ENCODE measurements at regions not wholly inside any gene's neighbourhood (a gene's known extent, or its start where the extent isn't known, plus 50 kb on each side); places are given as distances from the start of the nearest gene placed in this dataset.

DNA sequence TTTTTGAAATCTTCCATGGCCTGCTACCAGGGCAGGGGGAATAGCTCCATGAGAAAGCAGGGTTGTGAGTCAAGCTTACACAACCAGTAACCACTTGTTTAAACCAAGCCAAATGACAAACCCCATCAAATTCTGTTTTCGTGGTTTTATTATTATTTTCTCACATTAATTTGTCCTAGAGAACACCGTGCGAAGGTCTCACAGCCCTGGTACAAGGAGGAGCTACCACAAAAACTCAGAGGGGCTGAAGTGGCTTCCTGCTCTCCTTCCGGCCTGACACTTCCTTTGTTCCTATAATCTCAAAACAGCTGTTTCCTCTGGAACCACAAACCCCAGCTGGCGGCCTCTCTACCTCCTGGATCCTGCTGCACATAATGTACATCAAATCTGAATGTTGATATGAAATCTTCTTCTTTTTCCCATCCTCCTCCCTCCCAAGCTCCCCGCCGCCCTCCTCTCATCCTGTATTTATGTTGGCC is 375.9 kb downstream of the MCTP2 start:
- no peak for DNase-seq

DNA sequence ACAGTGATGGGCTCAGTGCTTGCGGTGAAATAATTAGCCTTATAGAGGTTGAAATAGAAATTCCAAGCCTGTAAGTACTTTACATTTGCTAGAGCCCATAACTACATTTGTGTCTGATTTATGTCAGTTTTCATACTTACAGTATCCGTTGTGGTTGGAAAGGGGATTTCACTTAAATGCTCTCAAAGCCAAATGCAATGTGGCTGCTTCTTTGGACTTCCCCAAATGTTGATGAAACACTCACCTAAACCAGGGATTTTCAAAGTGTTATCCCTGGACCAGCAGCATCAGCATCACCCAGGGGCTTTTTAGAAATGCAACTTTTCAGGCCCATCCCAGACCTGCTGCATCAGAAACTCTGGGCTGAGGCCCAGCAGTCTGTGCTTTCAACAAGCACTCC is 378.7 kb downstream of the MCTP2 start:
- no peak for DNase-seq

DNA sequence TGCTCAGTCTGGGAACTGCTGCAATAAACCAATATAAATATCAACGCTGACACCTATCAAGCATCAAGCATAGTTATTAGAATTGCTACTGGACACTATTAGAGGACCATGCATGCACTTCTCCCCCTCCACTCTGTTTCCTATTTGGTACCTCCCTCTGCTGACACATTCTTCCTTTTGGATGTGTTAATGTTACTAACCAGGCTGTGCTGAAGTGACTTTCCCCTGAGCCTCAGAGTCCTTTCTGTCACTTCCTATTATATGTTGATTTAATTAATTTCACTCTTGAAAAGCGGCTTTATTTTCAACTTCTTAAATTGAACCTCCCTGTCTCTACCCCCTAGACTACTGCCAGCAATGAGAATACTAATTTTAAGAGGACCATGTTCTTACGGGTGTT is 379.1 kb downstream of the MCTP2 start:
- no peak for DNase-seq

DNA sequence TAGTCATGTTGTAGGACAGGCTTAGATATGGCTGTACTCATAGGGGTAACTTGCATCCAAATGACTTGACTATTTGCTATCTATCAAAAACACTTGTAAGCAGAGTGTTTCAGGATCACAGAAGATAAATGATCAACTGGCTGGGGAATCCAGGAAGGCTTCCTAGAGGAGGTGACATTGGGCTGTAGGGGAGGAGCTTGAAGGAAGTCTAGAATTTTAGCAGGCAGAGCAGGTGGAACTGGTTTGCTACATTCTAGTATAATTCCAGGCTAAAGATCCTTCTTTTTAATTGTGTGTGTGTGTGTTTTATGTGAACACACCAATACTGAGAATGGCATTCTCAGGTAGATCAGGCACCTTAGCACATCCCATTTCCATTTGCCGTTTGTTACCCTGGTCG is 380.3 kb downstream of the MCTP2 start:
- DNase-seq, result no peak

DNA sequence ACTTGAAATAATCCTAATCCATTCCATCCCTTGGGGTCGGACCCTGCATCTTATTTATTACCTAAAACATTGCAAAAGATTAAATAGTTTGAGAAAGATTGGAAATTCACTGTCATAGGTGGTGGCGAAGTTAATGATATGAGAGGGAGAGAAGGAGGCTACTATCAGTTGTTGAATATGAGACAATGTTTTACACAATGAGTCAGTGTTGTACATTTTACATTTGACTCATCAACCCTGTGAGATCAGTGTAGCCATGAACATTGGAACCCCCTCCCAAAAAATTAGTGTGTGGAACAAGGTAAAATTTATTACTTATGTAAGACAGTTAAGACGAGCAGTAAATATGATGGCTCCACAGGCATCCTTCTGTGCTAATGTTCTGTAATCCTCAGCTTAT is 384.3 kb downstream of the MCTP2 start:
- DNase-seq, result no peak

DNA sequence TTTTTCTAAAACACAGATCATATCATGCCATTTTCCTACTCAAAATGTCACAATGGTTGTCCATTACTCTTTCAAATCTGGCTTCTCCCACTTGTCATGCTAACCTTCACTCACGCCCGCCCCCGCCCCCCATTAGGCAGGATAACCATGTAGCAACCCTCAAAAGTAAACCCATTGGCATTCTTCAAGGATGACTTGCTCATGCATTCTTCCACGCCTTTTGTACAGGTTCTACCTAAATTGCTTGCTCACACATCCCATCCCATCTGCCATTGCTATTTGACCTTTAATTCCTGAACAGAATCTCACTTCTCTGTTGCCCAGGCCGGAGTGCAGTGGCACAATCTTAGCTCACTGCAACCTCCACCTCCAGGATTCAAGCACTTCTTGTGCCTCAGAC is 389.3 kb downstream of the MCTP2 start:
- no peak for DNase-seq

DNA sequence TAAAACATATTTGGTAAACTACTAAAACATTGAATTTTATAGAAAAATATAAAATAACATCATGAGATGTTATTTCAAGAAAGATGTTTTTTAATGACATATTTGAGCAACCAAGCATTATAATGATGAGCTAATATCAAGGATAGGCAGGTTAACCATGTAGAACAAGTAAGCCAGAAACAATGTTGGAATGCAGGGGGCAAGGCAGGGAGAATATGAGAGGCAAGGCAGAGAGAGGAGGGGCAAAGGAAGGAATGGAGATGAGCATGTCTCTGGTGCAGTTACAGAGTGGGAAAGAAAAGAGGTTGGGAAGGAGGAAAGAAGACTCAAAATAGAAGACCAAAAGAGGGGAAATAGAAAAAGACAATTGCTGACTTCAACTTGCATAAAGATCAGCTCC is 390.4 kb downstream of the MCTP2 start:
- DNase-seq, result no peak

DNA sequence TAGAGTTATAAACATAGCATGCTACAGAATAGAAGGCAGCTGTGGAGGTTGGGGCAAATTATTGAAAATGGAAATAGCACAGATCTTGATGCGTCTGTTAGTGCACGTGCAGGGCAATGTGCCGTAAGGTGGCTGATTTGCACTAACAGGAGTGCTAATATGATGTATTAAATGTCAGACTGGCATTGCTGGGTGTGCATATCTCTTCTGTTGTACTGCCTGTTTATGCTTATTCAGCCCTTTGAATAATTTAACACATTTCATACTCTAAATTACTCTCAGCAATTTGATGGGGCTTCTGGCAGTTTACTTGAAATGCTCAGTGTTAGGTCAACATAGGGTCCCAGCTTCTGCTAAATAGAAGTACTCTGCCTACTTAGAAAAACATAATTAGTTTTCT is 395.6 kb downstream of the MCTP2 start:
- no peak for DNase-seq

DNA sequence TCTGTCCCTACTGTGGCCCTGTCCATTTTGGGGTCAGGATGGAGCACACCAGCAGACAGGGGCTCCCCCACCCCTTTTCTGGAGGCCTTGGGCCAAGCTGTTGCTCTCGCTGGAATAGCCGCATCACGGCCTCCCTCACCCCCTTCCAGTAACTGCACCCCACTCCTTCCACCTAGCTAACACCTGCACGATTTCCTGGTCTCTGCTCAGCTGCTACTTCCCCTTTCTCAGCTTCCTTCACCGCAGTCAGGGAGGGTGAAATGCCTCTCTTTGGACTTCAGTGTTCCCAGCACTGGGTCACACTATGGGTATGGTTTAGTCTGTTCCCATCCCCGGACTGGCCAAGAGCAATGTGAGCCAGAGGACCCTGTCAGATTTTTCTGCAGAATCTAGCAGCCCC is 400.2 kb downstream of the MCTP2 start:
- no peak for DNase-seq

DNA sequence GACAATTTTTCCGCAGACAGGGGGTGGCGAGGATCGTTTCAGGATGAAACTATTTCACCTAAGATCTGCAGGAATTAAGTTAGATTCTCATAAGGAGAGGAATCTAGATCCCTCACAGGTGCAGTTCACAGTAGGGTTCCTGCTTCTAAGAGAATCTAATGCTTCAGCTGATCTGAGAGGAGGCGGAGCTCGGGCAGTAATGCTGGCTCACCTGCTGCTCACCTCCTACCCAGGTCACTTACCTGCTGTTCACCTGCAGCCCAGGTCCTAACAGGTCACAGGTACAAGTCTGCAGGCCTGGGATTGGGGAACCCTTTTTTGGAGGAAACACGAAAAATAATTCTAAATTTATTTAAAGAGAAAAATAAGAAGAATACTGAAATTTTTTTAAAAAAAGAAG is 406.8 kb downstream of the MCTP2 start:
- no peak for DNase-seq

DNA sequence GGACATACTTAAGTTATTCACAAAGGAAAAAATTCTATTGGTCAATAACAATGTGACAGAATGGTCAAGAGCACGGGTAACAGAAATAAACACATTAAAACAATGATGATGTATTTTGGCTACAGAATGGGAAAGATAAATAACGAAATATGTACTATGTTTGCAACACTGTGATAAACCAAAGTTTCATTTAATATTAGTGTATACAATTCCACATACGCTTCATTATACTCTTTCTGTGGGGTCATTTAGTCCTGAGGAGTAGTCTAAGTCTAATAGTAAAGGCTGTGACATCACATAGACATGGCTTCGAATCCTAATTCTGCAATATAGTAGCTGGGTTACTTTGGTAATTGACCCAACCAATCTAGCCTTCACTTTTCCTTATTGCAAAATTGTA is 408.3 kb downstream of the MCTP2 start:
- DNase-seq, result no peak

DNA sequence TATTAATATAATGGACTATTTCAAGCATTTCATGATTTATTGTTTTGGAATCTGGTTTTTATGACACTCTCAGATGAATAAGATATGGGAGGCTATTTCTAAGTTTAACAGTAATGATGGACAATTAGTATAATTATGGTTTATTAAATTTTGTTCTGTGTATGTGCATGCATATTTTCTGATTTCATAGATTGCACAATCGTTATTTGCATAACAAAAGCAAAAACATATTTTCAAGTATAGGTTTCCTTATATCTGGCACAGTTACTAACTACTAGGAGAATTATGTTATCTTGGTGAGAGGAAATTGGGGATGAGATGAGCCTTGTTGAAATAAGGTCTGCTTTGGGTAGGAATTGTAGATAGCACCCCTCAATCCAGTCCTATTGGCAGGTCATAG is 413.1 kb downstream of the MCTP2 start:
- no peak for DNase-seq

DNA sequence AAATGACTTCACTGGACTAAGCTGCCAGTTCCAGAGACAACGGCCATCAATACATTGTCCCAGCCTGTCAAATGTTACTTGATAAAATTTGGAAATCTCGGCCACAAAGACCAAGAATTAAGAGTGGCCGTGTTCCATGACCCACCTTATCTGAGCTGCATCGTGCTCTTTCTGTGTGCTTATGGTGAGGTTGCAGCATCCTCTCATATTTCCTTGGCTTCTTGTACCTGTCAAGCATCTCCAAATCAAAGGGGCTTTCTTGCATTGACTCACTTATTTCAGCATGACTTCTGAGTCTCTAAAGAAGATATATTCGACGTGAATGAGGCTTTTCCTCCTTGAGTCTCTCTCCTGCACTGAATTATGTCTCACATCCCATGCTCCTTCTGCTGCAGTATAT is 421.7 kb downstream of the MCTP2 start:
- no peak for DNase-seq

DNA sequence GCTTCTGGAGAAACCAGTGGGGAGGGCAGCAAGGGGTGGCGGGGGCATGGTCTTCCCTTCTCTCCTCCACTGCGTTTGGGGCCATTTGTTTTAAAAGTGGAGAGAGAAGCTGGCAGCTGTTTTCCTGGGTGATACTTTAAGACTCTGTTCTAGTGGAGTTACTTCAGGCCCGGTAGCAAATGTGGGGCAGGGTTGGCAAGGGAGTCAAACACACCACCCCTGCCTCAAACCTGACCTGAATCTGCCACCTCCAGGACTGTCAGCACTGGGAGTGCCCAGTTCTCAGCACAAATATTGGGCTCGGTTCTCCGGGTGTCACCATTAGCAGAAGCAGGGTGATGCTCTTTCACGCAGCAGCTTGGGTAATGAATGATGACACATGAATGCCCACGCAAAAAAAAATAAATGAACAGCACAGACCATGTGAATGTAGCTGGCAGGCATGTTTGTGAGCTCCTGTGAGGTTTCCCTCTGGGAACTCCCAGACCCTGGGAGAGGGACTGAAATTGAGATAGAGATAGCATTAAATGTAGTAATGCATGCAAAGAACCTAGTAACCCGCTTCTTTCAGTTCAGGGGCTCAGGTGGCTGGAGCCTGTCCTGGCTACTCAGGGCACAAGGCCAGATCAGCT is 424.0 kb downstream of the MCTP2 start:
- DNase-seq, result no peak

DNA sequence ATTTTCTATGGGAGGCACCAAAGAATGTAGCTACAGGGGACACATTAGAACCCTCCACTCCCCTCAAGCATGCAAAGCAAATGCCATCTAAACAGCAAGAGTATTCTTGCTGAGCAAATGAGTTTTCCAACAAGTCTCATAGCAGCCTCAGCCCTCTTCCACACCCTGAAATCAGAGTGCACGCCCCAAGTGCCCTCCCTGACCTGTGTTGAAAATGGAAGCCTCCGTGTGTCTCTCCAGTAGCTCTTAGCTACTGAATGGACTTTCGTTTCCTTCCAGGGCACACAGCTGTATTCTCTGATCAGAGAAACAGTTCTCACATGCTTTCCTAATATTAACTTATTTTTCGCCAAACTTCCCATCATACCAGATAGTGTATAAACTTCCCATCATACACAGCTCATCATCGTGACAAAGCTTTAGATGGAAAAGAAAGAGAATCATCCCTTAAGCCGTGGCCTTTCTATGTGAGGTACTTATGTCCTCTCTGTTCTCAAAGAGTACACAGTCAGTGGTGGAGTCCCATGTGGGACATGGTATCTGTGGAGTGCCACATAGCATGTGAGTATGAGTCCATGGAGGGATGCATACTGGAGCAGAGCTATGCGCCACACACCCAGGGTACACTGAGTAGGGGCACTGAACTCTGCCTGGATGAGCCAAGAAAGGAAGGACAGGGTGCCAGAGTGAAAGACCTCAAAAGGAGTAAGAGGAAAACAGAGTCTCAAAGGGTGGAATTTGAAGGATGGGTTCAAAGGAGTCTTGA is 434.5 kb downstream of the MCTP2 start:
- no peak for DNase-seq

DNA sequence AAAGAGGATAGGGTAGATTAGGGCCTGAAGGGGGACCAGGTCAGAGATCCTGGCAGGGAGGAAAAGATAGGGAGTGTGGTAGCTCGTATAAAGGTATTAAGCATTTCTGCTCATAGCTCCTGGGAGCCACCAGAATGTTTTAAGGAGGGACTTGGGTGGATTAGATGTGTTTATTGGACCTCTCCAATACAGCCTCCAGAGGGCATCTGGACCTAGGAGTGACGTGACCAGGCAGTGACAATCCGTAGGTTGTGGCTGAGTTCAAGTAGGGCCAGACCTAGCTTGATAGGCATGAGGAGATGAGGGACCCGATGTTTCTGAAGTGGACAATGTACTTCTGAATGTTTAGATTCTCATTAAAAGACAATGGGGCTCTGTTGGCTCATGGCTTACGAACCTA is 435.2 kb downstream of the MCTP2 start:
- no peak for DNase-seq

DNA sequence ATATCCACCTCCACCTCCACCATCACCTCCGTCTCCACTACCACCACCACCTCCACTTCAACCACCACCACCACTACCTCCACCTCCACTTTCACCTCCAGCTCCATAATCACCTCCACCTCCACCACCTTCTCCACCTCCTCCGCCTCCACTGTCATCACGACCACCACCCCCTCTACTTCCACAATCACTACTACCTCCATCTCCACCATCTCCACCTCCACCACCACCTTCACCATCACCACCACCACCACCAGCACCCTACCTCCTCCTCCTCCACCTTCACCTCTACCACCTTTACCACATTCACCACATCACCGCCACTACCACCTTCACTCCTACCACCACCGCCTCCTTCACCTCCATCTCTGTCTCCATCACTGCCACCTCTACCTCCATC is 435.7 kb downstream of the MCTP2 start:
- no peak for DNase-seq

DNA sequence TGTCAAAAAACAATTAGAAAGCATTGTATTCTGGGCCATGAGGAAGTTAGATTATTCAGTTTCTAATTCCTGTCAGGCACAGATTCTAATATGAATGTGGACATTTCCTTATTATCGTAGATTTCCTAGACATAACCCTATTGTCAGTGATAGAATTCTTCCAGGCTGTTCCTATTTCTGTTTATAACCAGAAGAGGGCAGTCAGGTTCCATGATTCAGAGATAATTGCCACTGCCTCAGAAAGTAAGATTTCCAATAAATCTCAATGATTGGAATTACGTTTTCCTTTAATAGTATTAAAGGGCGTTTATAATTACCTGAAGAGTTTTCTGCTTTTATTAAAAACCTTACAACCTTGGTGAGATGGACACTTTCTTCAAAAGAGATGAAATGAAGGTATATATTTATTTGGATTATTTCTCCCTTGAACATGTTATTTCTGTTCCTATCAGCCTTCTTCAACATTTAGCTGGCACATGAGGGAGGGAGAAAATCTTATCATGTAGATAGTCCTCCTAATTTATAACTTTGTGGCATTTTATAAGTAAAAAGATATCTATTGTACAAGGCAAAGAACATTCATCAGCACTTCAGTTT is 439.2 kb downstream of the MCTP2 start:
- DNase-seq, result no peak

DNA sequence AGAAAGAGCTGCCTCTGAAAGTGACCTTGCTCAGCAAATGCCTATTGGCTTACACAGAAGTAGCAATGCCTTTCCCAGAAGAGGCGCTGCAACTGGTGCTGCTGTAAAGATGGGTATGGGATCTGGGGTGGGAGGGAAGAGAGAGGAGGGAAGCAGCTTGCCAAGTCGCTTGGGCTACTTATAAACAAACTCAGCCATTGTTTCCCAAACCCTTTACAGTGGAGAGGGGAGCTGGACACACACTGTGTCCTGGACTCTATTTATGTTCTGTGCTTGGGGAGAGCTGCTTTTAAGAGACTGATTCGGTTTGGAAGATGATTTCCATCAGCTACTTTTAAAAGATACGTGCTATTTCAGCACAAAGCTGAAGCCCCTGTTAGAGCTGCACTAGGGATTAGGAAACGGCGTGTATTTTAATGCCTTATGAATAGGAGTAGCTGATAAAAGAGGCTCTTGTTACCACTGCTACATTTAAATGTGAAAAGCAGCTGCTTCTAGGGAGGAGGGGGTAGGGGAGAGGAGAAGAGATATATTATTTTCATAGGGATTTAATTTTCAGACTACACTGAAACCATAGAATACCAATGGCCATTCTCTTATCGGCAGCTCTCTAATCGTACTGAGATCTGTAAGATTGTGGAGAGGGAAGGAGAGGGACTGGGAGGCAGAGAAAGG is 440.6 kb downstream of the MCTP2 start:
- no peak for DNase-seq

DNA sequence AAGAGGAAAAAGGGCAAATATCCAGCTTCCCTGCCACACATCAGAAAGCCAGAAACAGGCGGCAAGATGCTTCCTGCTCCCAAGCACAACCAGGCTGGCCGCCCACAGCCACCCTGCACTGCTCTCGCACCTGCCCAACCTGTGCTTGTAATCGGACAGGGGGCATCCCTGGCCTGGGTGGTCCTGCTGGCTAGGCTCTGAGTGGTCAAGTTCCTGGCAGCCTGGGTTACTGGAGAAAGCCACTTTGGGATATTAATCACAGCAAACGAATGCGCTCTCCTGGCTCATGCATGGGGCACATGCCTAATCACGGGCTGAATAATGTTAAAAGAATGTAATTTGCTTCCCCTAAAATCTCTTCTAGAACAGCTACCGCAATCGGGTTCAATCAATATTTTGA is 442.4 kb downstream of the MCTP2 start:
- DNase-seq, result no peak

DNA sequence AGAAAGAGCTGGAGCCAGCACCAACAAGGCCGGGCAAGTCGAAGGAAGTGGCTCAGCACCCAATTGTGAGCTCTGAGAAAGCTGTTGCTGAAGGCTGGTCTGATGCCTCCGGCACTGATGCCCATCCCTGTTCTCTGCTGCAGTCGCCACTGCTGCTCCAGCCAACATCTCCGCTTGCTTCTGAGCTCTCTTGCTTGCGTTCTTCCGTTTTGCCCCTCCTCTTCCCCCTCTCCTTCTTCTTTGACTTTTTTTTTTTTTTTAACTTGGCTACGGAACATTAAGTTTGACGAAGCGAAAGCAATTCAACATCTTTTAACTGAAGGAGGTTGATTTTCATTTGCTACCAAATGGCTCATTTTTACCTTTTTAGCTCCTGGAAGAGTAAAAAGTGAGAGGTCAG is 442.9 kb downstream of the MCTP2 start:
- DNase-seq, result no peak

DNA sequence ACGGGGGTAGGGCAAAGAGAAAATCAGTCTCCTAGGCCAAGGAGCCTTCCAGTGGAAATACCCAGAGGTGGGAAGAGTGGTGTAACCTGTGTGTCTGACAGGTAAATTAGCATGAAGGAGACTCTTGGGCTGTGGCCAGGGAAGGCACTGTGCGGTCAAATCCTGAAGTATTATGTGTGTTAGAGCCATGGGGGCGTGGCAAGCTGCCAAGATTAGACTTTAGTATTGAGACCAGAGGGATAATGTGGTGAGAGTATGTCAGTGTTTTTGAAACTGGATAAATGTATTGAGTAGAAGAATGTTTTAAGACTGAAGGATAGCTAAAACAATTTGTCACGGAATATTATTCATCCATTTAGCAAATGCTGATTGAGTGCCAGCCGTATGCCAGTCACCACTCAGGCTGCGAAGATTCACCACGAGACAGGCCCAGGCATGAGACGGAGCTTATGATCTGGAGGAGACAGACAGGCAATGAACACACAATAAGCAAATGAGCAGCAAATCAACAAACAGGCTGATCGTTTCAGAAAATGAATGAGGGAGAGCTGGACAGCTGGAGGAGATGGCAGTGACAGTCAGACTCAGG is 445.9 kb downstream of the MCTP2 start:
- no peak for DNase-seq

DNA sequence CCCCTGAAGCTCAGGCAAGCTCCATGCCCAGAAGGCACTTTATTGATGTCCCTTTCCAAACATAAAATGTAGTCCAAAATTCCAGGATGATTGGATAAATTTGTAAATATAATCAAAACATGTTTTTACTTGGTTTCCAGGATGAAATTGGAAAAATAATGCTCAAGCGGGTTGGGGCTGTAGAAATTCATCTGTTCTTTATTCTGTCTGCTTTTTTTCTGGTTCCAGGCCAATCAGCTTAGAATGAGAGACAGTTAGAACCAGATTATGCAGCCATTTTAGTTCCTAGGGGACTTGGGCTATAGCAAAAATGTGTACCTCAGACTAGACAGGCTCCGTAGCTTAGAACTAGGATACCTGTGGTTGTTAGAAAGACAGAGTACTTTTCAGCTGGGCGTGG is 450.8 kb downstream of the MCTP2 start:
- no peak for DNase-seq
